Stimulated activated CD8-positive, alpha-beta memory T cell treated with anti-CD3 and anti-CD28 coated beads, Interleukin-2, amount 100 ng/mL, for 1 hour (primary cell): ENCODE measurements at regions not wholly inside any gene's neighbourhood (a gene's known extent, or its start where the extent isn't known, plus 50 kb on each side); places are given as distances from the start of the nearest gene placed in this dataset.
"Not testable (repeated sequence)": the region's sequence is repeated elsewhere in the genome, so short reads cannot be mapped to it uniquely, and the experiment has no call there.

Experiments used
- DNase-seq, 2 donors: peaks; one replicate each; pipeline ENCODE4 v3.0.0-alpha.2; 2020; ENCODE audit warnings: low read depth in 2 of 2

- DNase-seq: no peak
These were observed 52.0 kb upstream of the FYN start for GRCh38 chr6:111925296-111925695.

GRCh38 chr6:111926731-111927302, 53.6 kb upstream of the FYN start:
- no peak for DNase-seq

GRCh38 chr6:111927321-111927720, 54.1 kb upstream of the FYN start:
- no peak for DNase-seq

GRCh38 chr6:111928139-111928538, 54.9 kb upstream of the FYN start:
- DNase-seq: no peak

- not testable (repeated sequence) for DNase-seq
These were observed 61.4 kb upstream of the FYN start for GRCh38 chr6:111934611-111935010.

- no peak for DNase-seq
These were observed 63.5 kb upstream of the FYN start for GRCh38 chr6:111936718-111937117.

GRCh38 chr6:111938710-111939109, 65.5 kb upstream of the FYN start:
- no peak for DNase-seq

- no peak for DNase-seq
These were observed 66.7 kb upstream of the FYN start for GRCh38 chr6:111939902-111940301.

GRCh38 chr6:111940801-111941200, 67.5 kb upstream of the FYN start:
- no peak for DNase-seq

- no peak for DNase-seq
These were observed 68.6 kb upstream of the FYN start for GRCh38 chr6:111941686-111942330.

- DNase-seq: no peak
These were observed 69.3 kb upstream of the FYN start for GRCh38 chr6:111942561-111942960.

GRCh38 chr6:111943266-111943665, 70.0 kb upstream of the FYN start:
- DNase-seq: no peak

GRCh38 chr6:111943726-111944125, 70.5 kb upstream of the FYN start:
- DNase-seq: no peak

- no peak for DNase-seq
These were observed 71.3 kb upstream of the FYN start for GRCh38 chr6:111944541-111944940.

- no peak for DNase-seq
These were observed 76.3 kb upstream of the FYN start for GRCh38 chr6:111949546-111949945.

GRCh38 chr6:111949984-111950383, 76.7 kb upstream of the FYN start:
- DNase-seq: not testable (repeated sequence)

GRCh38 chr6:111950661-111951496, 77.6 kb upstream of the FYN start:
- no peak for DNase-seq

GRCh38 chr6:111951497-111952085, 78.3 kb upstream of the FYN start:
- no peak for DNase-seq

- no peak for DNase-seq
These were observed 79.0 kb upstream of the FYN start for GRCh38 chr6:111952274-111952673.

GRCh38 chr6:111952821-111953540, 79.7 kb upstream of the FYN start:
- DNase-seq: no peak

- no peak for DNase-seq
These were observed 82.8 kb upstream of the FYN start for GRCh38 chr6:111956098-111956497.
